ENCODE measurements at regions not wholly inside any gene's neighbourhood (a gene's known extent, or its start where the extent isn't known, plus 50 kb on each side); places are given as distances from the start of the nearest gene placed in this dataset.

GRCh38 chr22:27679693-27680488, 121.7 kb downstream of the MN1 start:
- DNase-seq (ENCODE audit: low read depth in 2 of 2): no peak

- no peak for DNase-seq (ENCODE audit: low read depth in 2 of 2)
Observed at GRCh38 chr22:27680636-27681035, 120.9 kb downstream of the MN1 start.

GRCh38 chr22:27681037-27681436, 120.5 kb downstream of the MN1 start:
- DNase-seq (ENCODE audit: low read depth in 2 of 2): no peak

- DNase-seq (ENCODE audit: low read depth in 2 of 2): no peak
Observed at GRCh38 chr22:27682437-27682836, 119.1 kb downstream of the MN1 start.

- no peak for DNase-seq (ENCODE audit: low read depth in 2 of 2)
Observed at GRCh38 chr22:27684901-27685300, 116.7 kb downstream of the MN1 start.

GRCh38 chr22:27685515-27685914, 116.0 kb downstream of the MN1 start:
- DNase-seq (ENCODE audit: low read depth in 2 of 2): no peak

GRCh38 chr22:27685970-27686369, 115.6 kb downstream of the MN1 start:
- no peak for DNase-seq (ENCODE audit: low read depth in 2 of 2)

GRCh38 chr22:27686534-27686933, 115.0 kb downstream of the MN1 start:
- no peak for DNase-seq (ENCODE audit: low read depth in 2 of 2)

- DNase-seq (ENCODE audit: low read depth in 2 of 2): no peak
Observed at GRCh38 chr22:27687984-27688545, 113.5 kb downstream of the MN1 start.

- DNase-seq (ENCODE audit: low read depth in 2 of 2): no peak
Observed at GRCh38 chr22:27689664-27690063, 111.9 kb downstream of the MN1 start.

- no peak for DNase-seq (ENCODE audit: low read depth in 2 of 2)
Observed at GRCh38 chr22:27690599-27690998, 111.0 kb downstream of the MN1 start.

GRCh38 chr22:27692243-27692642, 109.3 kb downstream of the MN1 start:
- DNase-seq (ENCODE audit: low read depth in 2 of 2): no peak

GRCh38 chr22:27695925-27696324, 105.6 kb downstream of the MN1 start:
- DNase-seq (ENCODE audit: low read depth in 2 of 2): no peak

- no peak for DNase-seq (ENCODE audit: low read depth in 2 of 2)
Observed at GRCh38 chr22:27697888-27698287, 103.7 kb downstream of the MN1 start.

Measured in stimulated activated CD4-positive, alpha-beta T cell treated with anti-CD3 and anti-CD28 coated beads, Interleukin-1b, Interleukin-23, amount 100 ng/mL, for 4 hours (primary cell).